PC-9 (cell line): ENCODE measurements at regions not wholly inside any gene's neighbourhood (a gene's known extent, or its start where the extent isn't known, plus 50 kb on each side); places are given as distances from the start of the nearest gene placed in this dataset.

ENCODE experiments used
- CTCF ChIP-seq: fragments of 200-600 bp; sonication (generic); conservative IDR thresholded peaks from 2 replicates; pipeline ENCODE4 v1.6.1; 2017; ENCODE audit warnings: mixed run types, antibody characterized with exemption, mild to moderate bottlenecking, moderate library complexity
- EZH2 ChIP-seq: fragments of 200-600 bp; sonication (generic); IDR thresholded peaks from 2 replicates; pipeline ENCODE4 v1.8.0; 2017; ENCODE audit warnings: antibody characterized with exemption, low read depth

- no peak for TF ChIP-seq CTCF
- TF ChIP-seq EZH2, result no peak
Observed at GRCh38 chr12:83537428-83538053, 850.8 kb downstream of the TMTC2 start.
